NOMO-1 treated with dmso at 0.1 percent for 144 hours (cell line): ENCODE measurements at regions not wholly inside any gene's neighbourhood (a gene's known extent, or its start where the extent isn't known, plus 50 kb on each side); places are given as distances from the start of the nearest gene placed in this dataset.

ENCODE experiments used
- DNase-seq: peaks from one replicate; lab custom pipeline; 2025; ENCODE audit not compliant: unreplicated experiment; lab: John Stamatoyannopoulos, UW

- DNase-seq, result no peak
Observed at GRCh38 chr18:60662491-60662890, 289.9 kb upstream of the MC4R start.

GRCh38 chr18:60663060-60663989 lies 290.8 kb upstream of the MC4R start:
- no peak for DNase-seq

- DNase-seq, result no peak
Observed at GRCh38 chr18:60664736-60665135, 292.2 kb upstream of the MC4R start.

- no peak for DNase-seq
Observed at GRCh38 chr18:60667016-60667415, 294.4 kb upstream of the MC4R start.

- no peak for DNase-seq
Observed at GRCh38 chr18:60668583-60668982, 296.0 kb upstream of the MC4R start.

GRCh38 chr18:60669938-60670337 lies 297.4 kb upstream of the MC4R start:
- no peak for DNase-seq

- DNase-seq, result no peak
Observed at GRCh38 chr18:60671021-60671420, 298.4 kb upstream of the MC4R start.

- DNase-seq, result no peak
Observed at GRCh38 chr18:60675126-60675525, 302.6 kb upstream of the MC4R start.

- no peak for DNase-seq
Observed at GRCh38 chr18:60675801-60676200, 303.2 kb upstream of the MC4R start.

GRCh38 chr18:60676815-60677214 lies 304.2 kb upstream of the MC4R start:
- no peak for DNase-seq

GRCh38 chr18:60684843-60685513 lies 312.4 kb upstream of the MC4R start:
- DNase-seq, result no peak

- DNase-seq, result no peak
Observed at GRCh38 chr18:60686142-60686541, 313.6 kb upstream of the MC4R start.

GRCh38 chr18:60691061-60691460 lies 318.5 kb upstream of the MC4R start:
- DNase-seq, result no peak

GRCh38 chr18:60693426-60693825 lies 320.9 kb upstream of the MC4R start:
- DNase-seq, result no peak

GRCh38 chr18:60698901-60699300 lies 326.3 kb upstream of the MC4R start:
- DNase-seq, result no peak

GRCh38 chr18:60722742-60723141 lies 350.2 kb upstream of the MC4R start:
- DNase-seq, result no peak

GRCh38 chr18:60732143-60732542 lies 359.6 kb upstream of the MC4R start:
- DNase-seq, result no peak

GRCh38 chr18:60739212-60739611 lies 366.6 kb upstream of the MC4R start:
- DNase-seq, result no peak

GRCh38 chr18:60740313-60740712 lies 367.7 kb upstream of the MC4R start:
- no peak for DNase-seq

GRCh38 chr18:60746491-60746890 lies 373.9 kb upstream of the MC4R start:
- DNase-seq, result no peak

- DNase-seq, result no peak
Observed at GRCh38 chr18:60746919-60747318, 374.3 kb upstream of the MC4R start.

- DNase-seq, result no peak
Observed at GRCh38 chr18:60753753-60754152, 381.2 kb upstream of the MC4R start.
